ENCODE measurements at regions not wholly inside any gene's neighbourhood (a gene's known extent, or its start where the extent isn't known, plus 50 kb on each side); places are given as distances from the start of the nearest gene placed in this dataset.
A peak's percentile ranks its signal among the peaks of the same experiment; 100 is the strongest.

DNA sequence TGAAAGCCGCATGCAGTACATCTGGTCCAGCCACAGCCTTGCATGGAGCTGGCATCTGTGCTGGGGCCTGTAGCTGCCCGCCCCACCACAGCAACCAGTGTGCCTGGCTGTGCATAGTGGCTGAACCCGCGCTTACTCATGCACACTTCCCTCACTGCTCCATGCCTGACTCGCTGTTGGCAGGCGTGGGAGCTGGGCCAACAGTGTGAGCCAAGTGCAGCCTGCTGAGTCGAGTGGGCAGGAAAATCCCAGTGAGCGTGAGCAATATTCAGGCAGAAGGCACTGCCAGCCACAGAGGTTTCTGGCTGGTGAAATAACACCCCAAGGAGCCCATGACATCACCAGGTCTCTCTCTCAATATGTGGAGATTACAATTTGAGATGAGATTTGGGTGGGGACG lies 1674.1 kb upstream of the TMEFF2 start:
- Histone ChIP-seq H3K9ac (ENCODE audit: low read length) (no peak overlapping the region), H4K20me1 (ENCODE audit: insufficient read depth, low read length) (no peaks in the 10 kb centered on the region)
- TF ChIP-seq CTCF (IDR thresholded peaks at IDR 0.05; ENCODE audit: low read depth, low read length) (no peak), EZH2phosphoT487 (IDR thresholded peaks at IDR 0.05; ENCODE audit: low read depth) (no peak)

DNA sequence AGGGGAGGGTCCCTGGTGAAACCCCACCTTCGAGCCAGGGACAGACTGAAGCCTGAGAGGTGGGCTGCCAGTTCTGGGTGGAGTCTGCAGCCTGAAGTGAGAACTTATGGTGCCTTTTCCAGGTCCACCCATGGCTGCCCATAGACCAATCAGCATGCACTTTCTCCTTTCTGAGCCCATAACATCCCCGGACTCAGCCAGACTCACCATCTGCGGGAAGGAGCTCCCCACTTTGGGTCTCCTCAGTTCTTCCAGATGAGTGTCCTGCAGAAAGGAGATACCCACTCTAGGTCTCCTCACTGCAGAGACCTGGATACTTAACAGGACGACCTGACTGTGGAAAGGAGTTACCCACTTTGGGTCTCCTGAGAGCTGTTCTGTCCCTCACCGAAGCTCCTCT lies 1673.4 kb upstream of the TMEFF2 start:
- Histone ChIP-seq H3K27ac (ENCODE audit: low read length) (no peak overlapping the region), H4K20me1 (ENCODE audit: insufficient read depth, low read length) (no peaks in the 10 kb centered on the region), H3K4me1 (ENCODE audit: low read length) (no peaks in the 10 kb centered on the region), H3K79me2 (ENCODE audit: low read length) (no peaks in the 10 kb centered on the region), H3K9me3 (ENCODE audit: insufficient read depth, low read length) (no peaks in the 10 kb centered on the region), H2AFZ (ENCODE audit: low read depth, low read length) (no peak overlapping the region), H3K27me3 (ENCODE audit: low read depth, low read length) (no peaks in the 10 kb centered on the region), H3K36me3 (replicated peaks; ENCODE audit: low read depth, low read length) (no peaks in the 10 kb centered on the region), H3K4me2 (ENCODE audit: low read length) (no peak overlapping the region), H3K9ac (ENCODE audit: low read length) (no peak overlapping the region), H3K4me3 (ENCODE audit: low read length) (no peak overlapping the region)
- no peak for TF ChIP-seq EZH2phosphoT487 (IDR thresholded peaks at IDR 0.05; ENCODE audit: low read depth)
- no peak for TF ChIP-seq CTCF (IDR thresholded peaks at IDR 0.05; ENCODE audit: low read depth, low read length)

More for the DNA sequence above, 1674.1 kb upstream of the TMEFF2 start:
- H3K4me3 ChIP-seq (ENCODE audit: low read length): no peak overlapping the region
- H3K79me2 ChIP-seq (ENCODE audit: low read length): no peaks in the 10 kb centered on the region
- no peaks in the 10 kb centered on the region for H3K27me3 ChIP-seq (ENCODE audit: low read depth, low read length)
- no peak overlapping the region for H3K4me2 ChIP-seq (ENCODE audit: low read length)
- H3K9me3 ChIP-seq (ENCODE audit: insufficient read depth, low read length): no peaks in the 10 kb centered on the region
- no peak overlapping the region for H3K27ac ChIP-seq (ENCODE audit: low read length)
- no peaks in the 10 kb centered on the region for H3K4me1 ChIP-seq (ENCODE audit: low read length)
- H3K36me3 ChIP-seq (replicated peaks; ENCODE audit: low read depth, low read length): no peaks in the 10 kb centered on the region
- no peak overlapping the region for H2AFZ ChIP-seq (ENCODE audit: low read depth, low read length)

DNA sequence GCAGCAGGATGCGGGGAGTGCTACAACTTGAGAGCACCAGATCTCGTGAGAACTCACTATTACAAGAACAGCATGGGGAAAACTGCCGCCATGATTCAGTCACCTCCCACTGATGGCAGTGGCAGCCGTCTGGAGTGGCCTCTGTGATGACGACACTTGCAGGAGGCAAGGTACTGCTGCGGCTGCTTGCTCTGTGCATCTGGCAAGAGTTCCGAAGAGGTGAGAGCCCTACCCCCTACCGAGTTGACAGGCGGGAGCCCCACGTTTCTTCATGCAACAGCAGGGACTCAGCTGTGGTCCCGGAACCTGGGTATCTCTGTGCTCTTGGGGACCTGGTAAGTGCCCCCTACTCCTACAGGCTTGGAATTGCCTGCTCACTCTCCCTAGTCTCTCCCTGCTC lies 1672.7 kb upstream of the TMEFF2 start:
- no peaks in the 10 kb centered on the region for H3K27me3 ChIP-seq (ENCODE audit: low read depth, low read length)
- H3K36me3 ChIP-seq (replicated peaks; ENCODE audit: low read depth, low read length): no peaks in the 10 kb centered on the region
- no peak overlapping the region for H3K27ac ChIP-seq (ENCODE audit: low read length)
- H4K20me1 ChIP-seq (ENCODE audit: insufficient read depth, low read length): no peaks in the 10 kb centered on the region
- no peak overlapping the region for H2AFZ ChIP-seq (ENCODE audit: low read depth, low read length)
- no peak for TF ChIP-seq EZH2phosphoT487 (IDR thresholded peaks at IDR 0.05; ENCODE audit: low read depth)
- H3K4me3 ChIP-seq (ENCODE audit: low read length): no peak overlapping the region
- H3K4me1 ChIP-seq (ENCODE audit: low read length): no peaks in the 10 kb centered on the region
- no peak overlapping the region for H3K9ac ChIP-seq (ENCODE audit: low read length)
- no peaks in the 10 kb centered on the region for H3K79me2 ChIP-seq (ENCODE audit: low read length)
- no peaks in the 10 kb centered on the region for H3K9me3 ChIP-seq (ENCODE audit: insufficient read depth, low read length)
- no peak overlapping the region for H3K4me2 ChIP-seq (ENCODE audit: low read length)

- Histone ChIP-seq H3K27ac (ENCODE audit: low read length) (no peak overlapping the region), H3K36me3 (replicated peaks; ENCODE audit: low read depth, low read length) (no peaks in the 10 kb centered on the region), H3K4me3 (ENCODE audit: low read length) (no peak overlapping the region), H3K9me3 (ENCODE audit: insufficient read depth, low read length) (no peaks in the 10 kb centered on the region), H3K4me2 (ENCODE audit: low read length) (peak overlapping the region; percentile 32; the same call in 1 of the 2 replicates), H3K4me1 (ENCODE audit: low read length) (no peaks in the 10 kb centered on the region), H3K9ac (ENCODE audit: low read length) (no peak overlapping the region), H3K79me2 (ENCODE audit: low read length) (no peaks in the 10 kb centered on the region), H4K20me1 (ENCODE audit: insufficient read depth, low read length) (no peaks in the 10 kb centered on the region), H2AFZ (ENCODE audit: low read depth, low read length) (no peak overlapping the region), H3K27me3 (ENCODE audit: low read depth, low read length) (no peaks in the 10 kb centered on the region)
- TF ChIP-seq EZH2phosphoT487 (IDR thresholded peaks at IDR 0.05; ENCODE audit: low read depth) (no peak), CTCF (IDR thresholded peaks at IDR 0.05; ENCODE audit: low read depth, low read length) (peak; percentile 33)
Measured at GRCh38 chr2:193861557-193861956, 1666.8 kb upstream of the TMEFF2 start.

- Histone ChIP-seq H3K4me3 (ENCODE audit: low read length) (no peak overlapping the region), H3K9me3 (ENCODE audit: insufficient read depth, low read length) (no peaks in the 10 kb centered on the region), H4K20me1 (ENCODE audit: insufficient read depth, low read length) (no peaks in the 10 kb centered on the region), H3K27me3 (ENCODE audit: low read depth, low read length) (no peaks in the 10 kb centered on the region), H3K4me1 (ENCODE audit: low read length) (peaks cover 9% of the 10 kb centered on the region; the same call in 1 of the 2 replicates), H3K27ac (ENCODE audit: low read length) (no peak overlapping the region), H3K79me2 (ENCODE audit: low read length) (no peaks in the 10 kb centered on the region), H2AFZ (ENCODE audit: low read depth, low read length) (peak overlapping the region; percentile 44; the same call in 1 of the 2 replicates), H3K9ac (ENCODE audit: low read length) (no peak overlapping the region), H3K36me3 (replicated peaks; ENCODE audit: low read depth, low read length) (no peaks in the 10 kb centered on the region), H3K4me2 (ENCODE audit: low read length) (peak overlapping the region; percentile 23; the same call in 1 of the 2 replicates)
- TF ChIP-seq EZH2phosphoT487 (IDR thresholded peaks at IDR 0.05; ENCODE audit: low read depth): no peak
- no peak for TF ChIP-seq CTCF (IDR thresholded peaks at IDR 0.05; ENCODE audit: low read depth, low read length)
Measured at GRCh38 chr2:193847991-193848390, 1653.3 kb upstream of the TMEFF2 start.
